Stomach (tissue), 4 donors: ENCODE measurements at regions not wholly inside any gene's neighbourhood (a gene's known extent, or its start where the extent isn't known, plus 50 kb on each side); places are given as distances from the start of the nearest gene placed in this dataset.

ENCODE experiments used
- EP300 ChIP-seq: sonication (generic); formaldehyde crosslinking; IDR thresholded peaks from one replicate; pipeline ENCODE4 v1.6.1; 2017; ENCODE audit warnings: antibody characterized with exemption
- POLR2A ChIP-seq, 4 donors: fragments of 450-650 bp; IDR thresholded peaks; one replicate each; pipeline ENCODE4 v1.6.1; 2016; ENCODE audit warnings: antibody characterized with exemption in 4 of 4, control low read depth in 2 of 4, mild to moderate bottlenecking in 1 of 4, moderate library complexity in 1 of 4
- POLR2AphosphoS5 ChIP-seq, 3 donors: sonication (generic); formaldehyde crosslinking; IDR thresholded peaks; one replicate each; pipeline ENCODE4 v1.6.1; 2016; ENCODE audit warnings: antibody characterized with exemption in 3 of 3
- TF ChIP-seq, protein P1 (sequence below), 7 experiments: fragments of 450-650 bp in 4 of 7; fragments of 200-600 bp in 3 of 7; sonication (generic) in 3 of 7; IDR thresholded peaks; one replicate each; pipeline ENCODE4 v1.5.1; 2016 to 2019; ENCODE audit warnings: antibody characterized with exemption in 7 of 7, control low read depth in 2 of 7, mild to moderate bottlenecking in 1 of 7

DNA sequence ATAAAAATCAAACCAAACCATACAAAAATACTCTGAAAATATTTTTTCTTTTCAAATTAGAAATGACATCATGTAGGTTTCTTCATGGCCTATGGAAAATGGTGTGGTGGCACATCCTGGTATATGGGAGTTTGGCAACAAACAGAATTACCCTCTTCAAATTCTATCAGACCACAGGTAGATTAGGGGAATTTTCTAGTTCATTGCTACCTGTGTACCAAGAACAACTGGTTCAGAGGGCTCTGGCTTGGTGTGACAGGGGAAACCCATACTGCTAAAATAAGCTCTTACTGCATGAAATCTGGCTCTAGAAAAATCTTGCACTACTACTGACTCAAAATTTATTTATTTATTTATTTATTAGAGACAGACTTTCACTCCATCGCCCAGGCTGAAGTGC is 63.4 kb upstream of the PELI1 start:
- TF ChIP-seq, protein P1, sequence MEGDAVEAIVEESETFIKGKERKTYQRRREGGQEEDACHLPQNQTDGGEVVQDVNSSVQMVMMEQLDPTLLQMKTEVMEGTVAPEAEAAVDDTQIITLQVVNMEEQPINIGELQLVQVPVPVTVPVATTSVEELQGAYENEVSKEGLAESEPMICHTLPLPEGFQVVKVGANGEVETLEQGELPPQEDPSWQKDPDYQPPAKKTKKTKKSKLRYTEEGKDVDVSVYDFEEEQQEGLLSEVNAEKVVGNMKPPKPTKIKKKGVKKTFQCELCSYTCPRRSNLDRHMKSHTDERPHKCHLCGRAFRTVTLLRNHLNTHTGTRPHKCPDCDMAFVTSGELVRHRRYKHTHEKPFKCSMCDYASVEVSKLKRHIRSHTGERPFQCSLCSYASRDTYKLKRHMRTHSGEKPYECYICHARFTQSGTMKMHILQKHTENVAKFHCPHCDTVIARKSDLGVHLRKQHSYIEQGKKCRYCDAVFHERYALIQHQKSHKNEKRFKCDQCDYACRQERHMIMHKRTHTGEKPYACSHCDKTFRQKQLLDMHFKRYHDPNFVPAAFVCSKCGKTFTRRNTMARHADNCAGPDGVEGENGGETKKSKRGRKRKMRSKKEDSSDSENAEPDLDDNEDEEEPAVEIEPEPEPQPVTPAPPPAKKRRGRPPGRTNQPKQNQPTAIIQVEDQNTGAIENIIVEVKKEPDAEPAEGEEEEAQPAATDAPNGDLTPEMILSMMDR (IDR thresholded peaks at IDR 0.05): no peak
- TF ChIP-seq POLR2AphosphoS5 (IDR thresholded peaks at IDR 0.05) (no peak), EP300 (no peak), POLR2A (IDR thresholded peaks at IDR 0.05) (no peak)
